H9 (cell line): ENCODE measurements at regions not wholly inside any gene's neighbourhood (a gene's known extent, or its start where the extent isn't known, plus 50 kb on each side); places are given as distances from the start of the nearest gene placed in this dataset.

Experiments
- DNase-seq: peaks from one replicate; pipeline ENCODE4 v3.0.0-alpha.2; 2017
- H2AFZ ChIP-seq: one replicate; pipeline ENCODE4 v1.6.1; 2013; ENCODE audit warnings: mild to moderate bottlenecking, low read length, control low read depth, moderate library complexity
- H2AK5ac ChIP-seq: 2 replicates; pipeline ENCODE4 v1.6.1; 2013; ENCODE audit warnings: low read length, control low read depth, mixed read lengths; ENCODE audit not compliant: insufficient read length
- H2BK120ac ChIP-seq: one replicate; pipeline ENCODE4 v1.6.1; 2013; ENCODE audit warnings: low read depth, mild to moderate bottlenecking, low read length, control low read depth, inconsistent platforms; ENCODE audit not compliant: poor library complexity, severe bottlenecking
- H2BK12ac ChIP-seq: 2 replicates; pipeline ENCODE4 v1.6.1; 2013; ENCODE audit warnings: low read length, control low read depth, mixed read lengths, low read depth; ENCODE audit not compliant: insufficient read length
- H2BK15ac ChIP-seq: 2 replicates; pipeline ENCODE4 v1.6.1; 2013; ENCODE audit warnings: low read depth, low read length, control low read depth
- H2BK20ac ChIP-seq: one replicate; pipeline ENCODE4 v1.6.1; 2013; ENCODE audit warnings: low read depth, mild to moderate bottlenecking, low read length, control low read depth, inconsistent platforms; ENCODE audit not compliant: poor library complexity, severe bottlenecking
- H2BK5ac ChIP-seq: 2 replicates; pipeline ENCODE4 v1.6.1; 2013; ENCODE audit warnings: low read length, control low read depth, mixed read lengths; ENCODE audit not compliant: insufficient read length
- H3K14ac ChIP-seq: 2 replicates; pipeline ENCODE4 v1.6.1; 2013; ENCODE audit warnings: low read length, control low read depth; ENCODE audit not compliant: insufficient read depth
- H3K18ac ChIP-seq: 2 replicates; pipeline ENCODE4 v1.6.1; 2013; ENCODE audit warnings: low read depth, mild to moderate bottlenecking, mixed read lengths, low read length, control low read depth; ENCODE audit not compliant: insufficient read length
- H3K23ac ChIP-seq: 2 replicates; pipeline ENCODE4 v1.6.1; 2013; ENCODE audit warnings: low read length, control low read depth, mixed read lengths, low read depth; ENCODE audit not compliant: insufficient read length
- H3K23me2 ChIP-seq: 2 replicates; pipeline ENCODE4 v1.6.1; 2013; ENCODE audit warnings: low read depth, mild to moderate bottlenecking, mixed read lengths, low read length, control low read depth; ENCODE audit not compliant: insufficient read length, poor library complexity, severe bottlenecking
- H3K27ac ChIP-seq: 2 replicates; pipeline ENCODE4 v1.5.1; 2013; ENCODE audit warnings: low read length, control low read depth, mixed read lengths, low read depth; ENCODE audit not compliant: insufficient read length
- H3K27me3 ChIP-seq: 2 replicates; pipeline ENCODE4 v1.6.1; 2013; ENCODE audit warnings: low read length, control low read depth, inconsistent platforms; ENCODE audit not compliant: insufficient read depth
- H3K4ac ChIP-seq: 2 replicates; pipeline ENCODE4 v1.6.1; 2013; ENCODE audit warnings: low read depth, mild to moderate bottlenecking, control low read depth, inconsistent platforms, low read length, moderate library complexity
- H3K4me1 ChIP-seq: 2 replicates; pipeline ENCODE4 v1.6.1; 2013; ENCODE audit warnings: low read length, control low read depth, inconsistent platforms; ENCODE audit not compliant: insufficient read depth
- H3K4me2 ChIP-seq: 2 replicates; pipeline ENCODE4 v1.6.1; 2013; ENCODE audit warnings: low read length, control low read depth, mixed read lengths; ENCODE audit not compliant: insufficient read length, insufficient read depth
- H3K56ac ChIP-seq: 2 replicates; pipeline ENCODE4 v1.6.1; 2013; ENCODE audit warnings: low read depth, mild to moderate bottlenecking, mixed read lengths, low read length, control low read depth; ENCODE audit not compliant: insufficient read length
- H3K79me1 ChIP-seq: 2 replicates; pipeline ENCODE4 v1.6.1; 2013; ENCODE audit warnings: low read depth, mild to moderate bottlenecking, moderate library complexity, low read length, control low read depth, inconsistent platforms; ENCODE audit not compliant: insufficient read depth, poor library complexity, severe bottlenecking
- H3K79me2 ChIP-seq: 2 replicates; pipeline ENCODE4 v1.6.1; 2013; ENCODE audit warnings: low read length, control low read depth, inconsistent platforms; ENCODE audit not compliant: insufficient read depth
- H3K9ac ChIP-seq: 2 replicates; pipeline ENCODE4 v1.6.1; 2013; ENCODE audit warnings: low read length, control low read depth, mixed read lengths; ENCODE audit not compliant: insufficient read length; ENCODE audit errors: extremely low read depth
- H3K9me3 ChIP-seq: one replicate; pipeline ENCODE4 v1.6.1; 2013; ENCODE audit warnings: low read depth, low read length, inconsistent platforms; ENCODE audit not compliant: control insufficient read depth
- H3T11ph ChIP-seq: one replicate; pipeline ENCODE4 v1.6.1; 2013; ENCODE audit warnings: mild to moderate bottlenecking, low read length, control low read depth, inconsistent platforms
- H4K20me1 ChIP-seq: one replicate; pipeline ENCODE4 v1.6.1; 2013; ENCODE audit not compliant: control insufficient read depth, insufficient read length, insufficient read depth
- H4K5ac ChIP-seq: 2 replicates; pipeline ENCODE4 v1.6.1; 2013; ENCODE audit warnings: low read depth, mild to moderate bottlenecking, mixed read lengths, low read length, control low read depth; ENCODE audit not compliant: insufficient read length
- H4K8ac ChIP-seq: replicated peaks from 2 replicates; pipeline ENCODE4 v1.6.1; 2013; ENCODE audit warnings: low read length, control low read depth, mixed read lengths, low read depth; ENCODE audit not compliant: insufficient read length
- H4K91ac ChIP-seq: 2 replicates; pipeline ENCODE4 v1.6.1; 2013; ENCODE audit warnings: low read depth, mild to moderate bottlenecking, moderate library complexity, mixed read lengths, low read length, control low read depth; ENCODE audit not compliant: insufficient read length
- H3K27ac Mint-ChIP-seq, 3 experiments: 2 replicates in 2 of 3; 3 replicates in 1 of 3; pipeline ENCODE4 v1.8.0; 2020 to 2021; ENCODE audit warnings: mixed read lengths in 3 of 3, mild to moderate bottlenecking in 1 of 3, moderate library complexity in 1 of 3
- H3K27me3 Mint-ChIP-seq: 2 replicates; pipeline ENCODE4 v1.8.0; 2021; ENCODE audit warnings: low read depth, mild to moderate bottlenecking, moderate library complexity, mixed read lengths
- H3K36me3 Mint-ChIP-seq, 3 experiments: 2 replicates in 2 of 3; 3 replicates in 1 of 3; pipeline ENCODE4 v1.8.0; 2020 to 2021; ENCODE audit warnings: low read depth in 3 of 3, mixed read lengths in 3 of 3; ENCODE audit not compliant: insufficient read depth in 1 of 3
- H3K4me1 Mint-ChIP-seq, 2 experiments: 2 replicates each; pipeline ENCODE4 v1.8.0; 2020; ENCODE audit warnings: mixed read lengths in 2 of 2
- H3K4me3 Mint-ChIP-seq, 2 experiments: 2 replicates in 1 of 2; 3 replicates in 1 of 2; pipeline ENCODE4 v1.8.0; 2020 to 2021; ENCODE audit warnings: mild to moderate bottlenecking in 2 of 2, mixed read lengths in 2 of 2, moderate library complexity in 1 of 2
- H3K9me3 Mint-ChIP-seq, 2 experiments: 2 replicates in 1 of 2; 3 replicates in 1 of 2; pipeline ENCODE4 v1.8.0; 2020; ENCODE audit warnings: mild to moderate bottlenecking in 2 of 2, mixed read lengths in 2 of 2, moderate library complexity in 1 of 2
- CTCF ChIP-seq: fragments of 200-600 bp; sonication (generic); conservative IDR thresholded peaks from 3 replicates; pipeline ENCODE4 v1.8.0; 2021; ENCODE audit warnings: antibody characterized with exemption, mild to moderate bottlenecking
- WGBS: extraction: QIAGEN DNeasy Blood & Tissue Kit; methylation state at CpG from one replicate; pipeline ENCODE4 v1.1.7; 2013; ENCODE audit warnings: missing lambda C conversion rate, low lambda C conversion rate, mixed read lengths; ENCODE audit not compliant: insufficient read length; ENCODE audit errors: extremely low coverage; 5-methylcytosine and 5-hydroxymethylcytosine counted together

DNA sequence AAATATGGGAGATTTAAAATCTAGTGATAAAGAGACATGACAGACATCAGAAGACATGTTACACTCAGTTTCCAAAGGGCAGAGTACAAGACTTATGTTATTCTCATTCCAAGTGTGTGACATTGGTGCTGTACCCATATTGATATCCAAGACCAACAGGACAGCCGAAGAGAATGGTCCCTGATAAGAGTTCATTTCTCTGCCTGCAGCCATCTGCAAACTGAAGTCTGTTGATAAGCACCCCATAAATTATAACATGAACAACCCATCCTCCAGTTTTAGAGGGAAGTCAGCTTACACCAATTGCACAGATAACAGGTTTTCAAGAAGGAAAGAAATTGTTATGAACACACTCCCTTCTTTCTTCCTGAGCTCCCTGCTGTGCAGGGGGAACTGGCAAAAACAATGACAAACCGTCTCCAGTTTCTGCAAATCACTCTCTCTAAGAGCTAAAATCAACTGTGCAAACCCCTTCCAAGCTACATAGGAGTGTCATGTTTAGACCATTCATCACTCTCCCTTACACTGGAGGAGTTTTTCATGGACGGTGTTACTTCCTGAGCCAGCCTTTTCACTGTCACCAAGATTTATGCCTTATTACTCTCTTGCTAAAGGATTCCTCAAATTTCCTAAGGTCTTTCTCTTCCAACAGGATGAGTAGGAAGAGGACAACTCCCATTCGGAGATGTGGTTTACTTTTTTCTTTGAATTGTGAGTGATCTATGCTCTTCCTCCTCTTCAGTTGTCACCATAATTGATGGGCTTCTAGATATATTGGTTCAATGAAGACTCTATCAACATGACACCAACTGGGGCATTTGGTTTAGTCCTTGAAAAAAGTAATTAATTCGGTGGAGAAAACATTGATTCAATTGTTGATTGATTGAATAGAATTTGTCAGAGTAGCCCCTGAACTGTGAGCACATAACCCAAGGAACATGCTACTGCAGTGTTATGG lies 80.3 kb upstream of the FAM171A1 start:
- H3K27me3 Mint-ChIP-seq = peaks cover 68% of the 10 kb centered on the region
- no peak for TF ChIP-seq CTCF
- WGBS = no CpG with 5 or more reads among the region's 5 CpGs
- no peak overlapping the region for H3K23ac ChIP-seq
- H3K4me1 ChIP-seq = no peaks in the 10 kb centered on the region
- H3K4ac ChIP-seq = no peak overlapping the region
- no peak overlapping the region for H3K56ac ChIP-seq
- H3K36me3 Mint-ChIP-seq = no peaks in the 10 kb centered on the region
- H3K79me1 ChIP-seq = no peaks in the 10 kb centered on the region
- H3T11ph ChIP-seq = no peak overlapping the region
- no peak overlapping the region for H2BK120ac ChIP-seq
- no peak overlapping the region for H4K91ac ChIP-seq
- H3K9me3 ChIP-seq = no peaks in the 10 kb centered on the region
- no peak overlapping the region for H2AFZ ChIP-seq
- H2BK15ac ChIP-seq = no peak overlapping the region
- H3K18ac ChIP-seq = no peak overlapping the region
- peaks cover 6 to 9% of the 10 kb centered on the region in 2 experiments; a peak in 3 of 4 replicates for H3K4me1 Mint-ChIP-seq
- H3K4me2 ChIP-seq = no peak overlapping the region
- no peaks in the 10 kb centered on the region for H3K23me2 ChIP-seq
- no peak overlapping the region for H3K14ac ChIP-seq
- H2AK5ac ChIP-seq = no peak overlapping the region
- H4K8ac ChIP-seq = no peak overlapping the region
- H3K9ac ChIP-seq = no peak overlapping the region
- no peak overlapping the region for H3K27ac ChIP-seq
- H4K20me1 ChIP-seq = no peaks in the 10 kb centered on the region
- no peak overlapping the region for H3K4me3 Mint-ChIP-seq
- H4K5ac ChIP-seq = no peak overlapping the region
- no peak overlapping the region for H2BK12ac ChIP-seq
- no peak for DNase-seq
- H3K79me2 ChIP-seq = no peaks in the 10 kb centered on the region
- no peak overlapping the region for H3K27ac Mint-ChIP-seq
- H3K9me3 Mint-ChIP-seq = no peaks in the 10 kb centered on the region
- H2BK5ac ChIP-seq = no peak overlapping the region
- no peaks in the 10 kb centered on the region for H3K27me3 ChIP-seq
- H2BK20ac ChIP-seq = no peak overlapping the region
